HG02759 (cell line): ENCODE measurements at regions not wholly inside any gene's neighbourhood (a gene's known extent, or its start where the extent isn't known, plus 50 kb on each side); places are given as distances from the start of the nearest gene placed in this dataset.

Experiments used
- ATAC-seq: cut with Tn5 transposase; IDR thresholded peaks from one replicate; pipeline ENCODE4 v1.9.1; 2021; ENCODE audit warnings: mild to moderate bottlenecking, moderate library complexity; ENCODE audit not compliant: unreplicated experiment

DNA sequence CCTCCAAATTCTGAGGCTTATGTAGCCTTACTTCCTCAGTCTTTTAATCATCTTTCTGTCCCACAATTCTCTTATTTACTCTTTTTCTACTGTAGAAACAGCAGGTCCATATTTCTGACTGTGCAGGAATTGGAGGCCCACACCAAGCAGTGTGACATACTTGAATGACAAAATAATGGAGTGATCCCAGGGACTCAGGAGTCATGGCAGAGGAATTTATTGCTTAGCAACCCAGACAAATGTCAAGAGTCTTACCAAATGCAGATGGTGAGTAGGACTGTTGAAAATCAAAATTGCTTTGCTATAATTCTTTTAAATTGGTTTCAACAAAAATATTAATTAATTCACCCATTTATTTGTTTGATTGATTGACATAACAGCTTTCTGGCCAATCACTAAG, 59.9 kb downstream of the HTR1B start:
- no peak for ATAC-seq

DNA sequence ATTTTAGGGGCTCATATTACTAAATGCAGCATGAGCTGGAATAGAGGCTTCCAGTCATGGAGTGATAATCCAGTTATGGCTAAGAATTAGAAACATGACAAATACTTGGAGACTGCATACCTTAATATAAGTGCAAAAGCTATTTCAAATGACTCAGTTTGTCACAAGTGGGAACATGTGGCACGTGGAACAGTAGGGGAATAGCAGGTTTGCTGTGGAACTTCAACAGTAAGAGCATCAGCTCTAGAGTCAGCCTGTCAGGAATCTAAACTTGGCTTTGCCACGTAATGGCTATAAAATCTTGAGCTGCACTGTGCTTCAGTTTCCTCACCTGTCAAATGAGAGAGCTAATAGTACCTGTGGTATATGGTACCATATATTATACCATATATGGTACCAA, 62.1 kb downstream of the HTR1B start:
- ATAC-seq = no peak

- no peak for ATAC-seq
Observed at GRCh38 chr6:77397561-77397960, 65.7 kb downstream of the HTR1B start.

GRCh38 chr6:77389402-77389801, 73.9 kb downstream of the HTR1B start:
- no peak for ATAC-seq

DNA sequence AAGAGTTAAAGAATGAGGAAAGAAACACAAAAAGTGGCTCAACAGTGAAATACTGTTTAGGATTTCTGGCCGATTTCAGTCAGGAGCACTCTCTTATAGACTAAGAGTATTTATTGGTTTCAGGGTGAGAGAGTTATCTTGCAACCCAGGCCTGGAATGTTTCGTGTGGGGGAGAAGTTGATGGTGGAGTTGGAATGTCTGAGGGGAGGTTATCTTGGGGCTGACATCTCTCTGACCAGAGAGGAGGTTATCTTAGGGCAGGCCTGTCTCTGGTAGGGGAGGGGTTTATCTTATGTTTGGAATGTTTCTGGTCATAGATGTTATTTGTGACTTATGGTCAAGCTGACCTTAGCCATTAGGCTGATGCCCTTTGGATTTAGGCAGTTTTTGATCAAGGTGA, 80.3 kb downstream of the HTR1B start:
- no peak for ATAC-seq

GRCh38 chr6:77373955-77374354, 89.3 kb downstream of the HTR1B start:
- ATAC-seq = no peak

GRCh38 chr6:77371748-77372147, 91.5 kb downstream of the HTR1B start:
- no peak for ATAC-seq

GRCh38 chr6:77368660-77369313, 94.5 kb downstream of the HTR1B start:
- peak; percentile 59 for ATAC-seq

- no peak for ATAC-seq
Observed at GRCh38 chr6:77366798-77367197, 96.5 kb downstream of the HTR1B start.

DNA sequence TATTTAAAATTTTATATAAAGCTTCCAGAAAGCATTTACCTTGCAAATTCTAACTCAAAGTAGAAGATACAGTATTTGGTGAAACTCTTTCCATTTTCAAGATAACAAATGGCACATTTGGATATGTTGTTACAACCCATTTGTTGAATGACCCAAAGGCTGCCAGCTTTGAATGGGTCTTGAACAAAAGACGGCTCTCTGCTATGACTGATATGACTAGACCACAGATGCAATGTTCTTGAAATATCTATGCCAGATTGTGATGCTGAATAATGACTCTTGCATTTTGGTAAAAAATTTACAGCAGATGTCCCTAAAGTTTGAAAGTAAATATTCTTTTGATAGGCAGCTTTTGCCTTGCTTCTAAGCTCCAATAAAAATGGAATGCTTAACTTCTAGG, 99.6 kb downstream of the HTR1B start:
- no peak for ATAC-seq

GRCh38 chr6:77362055-77362454, 101.2 kb downstream of the HTR1B start:
- no peak for ATAC-seq

DNA sequence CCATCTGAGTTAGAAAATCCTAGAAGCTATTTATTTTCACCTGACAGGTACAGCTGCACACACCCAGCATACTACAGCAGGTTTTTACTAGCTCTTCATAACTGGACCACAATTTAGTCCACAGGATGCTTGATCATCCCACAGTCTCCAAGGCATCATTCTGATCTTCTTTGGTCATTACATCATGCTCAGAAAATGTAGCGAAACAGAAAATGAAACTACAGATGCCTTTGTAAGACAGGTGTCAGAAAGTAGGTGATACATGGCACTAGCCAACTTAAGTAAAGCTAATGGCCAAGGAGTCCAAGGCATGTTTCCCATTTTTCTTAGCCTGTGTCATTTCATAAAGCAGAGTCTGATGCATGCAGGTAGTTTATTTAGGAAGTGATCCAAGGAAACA, 102.3 kb downstream of the HTR1B start:
- ATAC-seq = peak; percentile 40

- no peak for ATAC-seq
Observed at GRCh38 chr6:77356821-77357220, 106.5 kb downstream of the HTR1B start.

GRCh38 chr6:77354581-77354980, 108.7 kb downstream of the HTR1B start:
- no peak for ATAC-seq

DNA sequence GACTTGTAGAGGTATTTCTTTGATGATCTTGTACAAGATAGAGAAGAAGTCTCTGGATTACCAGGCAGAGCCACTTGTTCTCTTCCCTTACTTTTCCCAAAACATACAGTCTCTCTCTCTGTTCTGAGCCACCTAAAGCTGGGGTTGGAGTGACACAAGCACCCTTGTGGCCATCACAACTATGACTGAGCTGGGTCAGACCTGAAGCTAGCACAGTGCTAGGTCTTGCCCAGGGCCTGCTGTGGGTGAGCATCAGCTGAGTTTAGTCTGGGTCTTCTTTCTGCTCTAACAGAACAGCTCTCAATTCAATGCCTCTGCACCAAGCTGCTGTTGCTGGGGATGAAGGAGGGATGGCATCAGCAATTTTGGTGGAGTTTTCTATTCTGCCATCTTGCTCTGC, 110.2 kb downstream of the HTR1B start:
- no peak for ATAC-seq

- ATAC-seq = no peak
Observed at GRCh38 chr6:77341058-77341986, 122.0 kb downstream of the HTR1B start.

GRCh38 chr6:77340331-77340730, 123.0 kb downstream of the HTR1B start:
- ATAC-seq = no peak

GRCh38 chr6:77339926-77340325, 123.4 kb downstream of the HTR1B start:
- no peak for ATAC-seq

GRCh38 chr6:77337392-77337791, 125.9 kb downstream of the HTR1B start:
- ATAC-seq = no peak

DNA sequence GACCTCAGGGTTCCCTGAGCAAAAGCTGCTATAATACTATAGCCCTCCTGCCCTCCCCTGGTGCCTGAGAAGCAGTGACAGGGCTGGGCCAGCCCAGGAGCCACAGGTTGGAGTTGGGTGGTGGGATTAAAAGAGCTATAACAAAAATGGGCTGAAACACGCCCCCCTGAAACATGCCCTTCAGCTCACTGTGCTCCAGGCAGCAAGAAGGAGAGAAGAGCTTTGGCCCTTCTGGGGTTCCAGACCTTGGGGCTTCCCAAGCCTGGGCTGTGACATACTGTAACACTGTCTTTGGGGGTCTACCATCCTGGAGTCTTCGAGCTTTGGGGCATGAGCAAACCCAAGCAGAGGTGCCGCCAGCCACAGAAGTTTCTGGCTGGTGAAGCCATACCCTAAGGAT, 129.2 kb downstream of the HTR1B start:
- no peak for ATAC-seq

DNA sequence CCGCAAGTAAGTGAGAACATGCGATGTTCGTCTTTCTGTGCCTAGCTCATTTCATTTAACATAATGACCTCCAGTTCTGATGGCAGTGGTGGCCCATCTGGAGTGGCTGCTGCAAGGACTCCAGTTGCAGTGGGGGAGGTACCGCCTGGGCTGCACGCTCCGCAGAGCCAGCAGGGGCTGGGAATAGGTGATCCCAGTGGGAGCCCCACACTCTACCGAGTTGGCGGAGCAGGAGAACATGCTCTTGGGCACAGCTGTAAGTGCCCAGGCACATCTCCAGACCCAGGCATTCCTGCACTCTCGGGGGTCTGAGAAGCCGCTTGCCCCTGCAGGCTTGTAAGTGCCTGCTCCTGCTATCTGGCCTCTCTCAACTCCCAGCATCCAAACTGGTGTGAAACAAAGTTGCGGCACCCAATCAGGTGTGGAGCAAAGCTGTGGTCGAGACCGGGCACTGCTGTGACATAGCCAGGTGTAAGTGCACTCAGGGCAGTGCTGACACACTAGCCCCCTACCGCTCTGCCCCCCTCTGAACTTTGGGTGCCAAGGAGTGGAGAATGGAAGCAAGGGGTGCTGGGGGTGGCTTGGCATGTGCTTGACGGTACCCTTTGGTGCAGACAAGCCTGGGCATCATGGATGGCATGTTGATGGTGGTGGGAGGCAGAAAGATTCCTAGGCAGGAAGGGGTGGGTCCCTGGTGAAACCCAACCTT, 130.2 kb downstream of the HTR1B start:
- no peak for ATAC-seq

DNA sequence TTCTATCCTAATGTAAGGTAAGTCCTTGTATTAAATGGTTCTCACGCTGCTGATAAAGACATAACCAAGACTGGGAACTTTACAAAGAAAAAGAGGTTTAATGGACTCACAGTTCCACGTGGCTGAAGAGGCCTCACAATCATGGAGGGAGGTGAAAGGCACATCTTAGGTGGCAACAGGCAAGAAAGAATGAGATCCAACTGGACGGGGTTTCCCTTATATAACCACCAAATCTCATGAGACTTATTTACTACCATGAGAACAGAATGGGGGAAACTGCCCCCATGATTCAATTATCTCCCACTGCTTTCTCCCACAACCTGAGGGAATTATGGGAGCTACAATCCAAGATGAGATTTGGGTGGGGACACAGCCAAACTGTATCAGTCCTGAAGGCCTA, 136.6 kb downstream of the HTR1B start:
- no peak for ATAC-seq
